Smooth muscle cell (in vitro differentiated cells): ENCODE measurements at regions not wholly inside any gene's neighbourhood (a gene's known extent, or its start where the extent isn't known, plus 50 kb on each side); places are given as distances from the start of the nearest gene placed in this dataset.

Experiments
- DNase-seq: peaks from one replicate; lab custom pipeline; 2025; ENCODE audit not compliant: unreplicated experiment; lab: John Stamatoyannopoulos, UW
- H2AFZ ChIP-seq: fragments of 200-600 bp; sonication (generic); 2 replicates; pipeline ENCODE4 v1.6.0; 2016; ENCODE audit warnings: antibody characterized with exemption, low read depth, mild to moderate bottlenecking
- H3F3A ChIP-seq: fragments of 200-600 bp; sonication (generic); 2 replicates; pipeline ENCODE4 v1.6.0; 2017; ENCODE audit warnings: antibody characterized with exemption, low read depth
- H3K27ac ChIP-seq: fragments of 200-600 bp; sonication (generic); 2 replicates; pipeline ENCODE4 v1.5.1; 2016; ENCODE audit warnings: low read depth, mild to moderate bottlenecking
- H3K27me3 ChIP-seq: fragments of 200-600 bp; sonication (generic); 2 replicates; pipeline ENCODE4 v1.6.1; 2016; ENCODE audit warnings: low read depth, mild to moderate bottlenecking
- H3K36me3 ChIP-seq: fragments of 200-600 bp; sonication (generic); 2 replicates; pipeline ENCODE4 v1.5.1; 2016; ENCODE audit warnings: low read depth
- H3K4me1 ChIP-seq: fragments of 200-600 bp; sonication (generic); 2 replicates; pipeline ENCODE4 v1.5.1; 2016; ENCODE audit warnings: low read depth
- H3K4me2 ChIP-seq: fragments of 200-600 bp; sonication (generic); 2 replicates; pipeline ENCODE4 v1.6.0; 2016; ENCODE audit warnings: mild to moderate bottlenecking
- H3K4me3 ChIP-seq: fragments of 200-600 bp; sonication (generic); 2 replicates; pipeline ENCODE4 v1.5.1; 2016; ENCODE audit warnings: mild to moderate bottlenecking
- H3K79me2 ChIP-seq: fragments of 200-600 bp; sonication (generic); 2 replicates; pipeline ENCODE4 v1.6.0; 2016; ENCODE audit warnings: low read depth, mild to moderate bottlenecking
- H3K9ac ChIP-seq: fragments of 200-600 bp; sonication (generic); 2 replicates; pipeline ENCODE4 v1.6.0; 2016; ENCODE audit warnings: low read depth
- H3K9me3 ChIP-seq: fragments of 200-600 bp; sonication (generic); replicated peaks from 2 replicates; pipeline ENCODE4 v1.5.1; 2016; ENCODE audit warnings: low read depth
- H4K20me1 ChIP-seq: fragments of 200-600 bp; sonication (generic); 2 replicates; pipeline ENCODE4 v1.6.0; 2016; ENCODE audit warnings: low read depth
- CTCF ChIP-seq: fragments of 200-600 bp; sonication (generic); IDR thresholded peaks from 2 replicates; pipeline ENCODE4 v1.5.1; 2017; ENCODE audit warnings: borderline replicate concordance, mild to moderate bottlenecking, antibody characterized with exemption; ENCODE audit not compliant: insufficient read depth, poor library complexity, severe bottlenecking
- WGBS: methylation state at CpG from one replicate; pipeline ENCODE4 v1.1.7; 2016; ENCODE audit warnings: low lambda C conversion rate; 5-methylcytosine and 5-hydroxymethylcytosine counted together

- Histone ChIP-seq H3K36me3 (no peaks in the 10 kb centered on the region), H3K27ac (no peak overlapping the region), H3K9ac (no peak overlapping the region), H3K4me2 (no peak overlapping the region), H3K9me3 (no peaks in the 10 kb centered on the region), H3F3A (peaks cover 29% of the 10 kb centered on the region), H3K4me3 (no peak overlapping the region), H4K20me1 (no peaks in the 10 kb centered on the region), H3K79me2 (no peaks in the 10 kb centered on the region), H2AFZ (no peak overlapping the region), H3K4me1 (peaks cover 14% of the 10 kb centered on the region), H3K27me3 (no peaks in the 10 kb centered on the region)
- no peak for TF ChIP-seq CTCF
- WGBS, result 68% methylated on average over 8 of the region's 8 CpGs
- no peak for DNase-seq
These were observed 90.0 kb downstream of the FOXL1 start for GRCh38 chr16:86668136-86668910.

- Histone ChIP-seq H3K9me3 (no peaks in the 10 kb centered on the region), H3K9ac (no peak overlapping the region), H3K27ac (no peak overlapping the region), H3K79me2 (no peaks in the 10 kb centered on the region), H3F3A (peaks cover 24% of the 10 kb centered on the region), H3K4me2 (no peak overlapping the region), H3K4me1 (peaks cover 14% of the 10 kb centered on the region), H2AFZ (no peak overlapping the region), H4K20me1 (no peaks in the 10 kb centered on the region), H3K4me3 (no peak overlapping the region), H3K36me3 (no peaks in the 10 kb centered on the region), H3K27me3 (no peaks in the 10 kb centered on the region)
- 93% methylated on average over 10 of the region's 10 CpGs for WGBS
- no peak for DNase-seq
- no peak for TF ChIP-seq CTCF
These were observed 91.0 kb downstream of the FOXL1 start for GRCh38 chr16:86669285-86669805.

- H2AFZ ChIP-seq, result peak overlapping the region; percentile 54
- DNase-seq, result no peak
- H3K79me2 ChIP-seq, result no peaks in the 10 kb centered on the region
- H3K36me3 ChIP-seq, result no peaks in the 10 kb centered on the region
- H3K4me3 ChIP-seq, result no peak overlapping the region
- H3K9ac ChIP-seq, result no peak overlapping the region
- H3K4me2 ChIP-seq, result peak overlapping the region; percentile 18
- H4K20me1 ChIP-seq, result no peaks in the 10 kb centered on the region
- H3K27ac ChIP-seq, result peak overlapping the region; percentile 4
- H3F3A ChIP-seq, result peaks cover 22% of the 10 kb centered on the region
- TF ChIP-seq CTCF, result no peak
- no peaks in the 10 kb centered on the region for H3K27me3 ChIP-seq
- H3K9me3 ChIP-seq, result no peaks in the 10 kb centered on the region
- peaks cover 10% of the 10 kb centered on the region for H3K4me1 ChIP-seq
- 48% methylated on average over 26 of the region's 30 CpGs for WGBS
These were observed 91.8 kb downstream of the FOXL1 start for GRCh38 chr16:86669937-86670749.
